ENCODE measurements at regions not wholly inside any gene's neighbourhood (a gene's known extent, or its start where the extent isn't known, plus 50 kb on each side); places are given as distances from the start of the nearest gene placed in this dataset.

- no peaks in the 10 kb centered on the region for H3K36me3 ChIP-seq (ENCODE audit: insufficient read depth, low read length)
- no peak overlapping the region for H3K9ac ChIP-seq (ENCODE audit: insufficient read length)
- no peaks in the 10 kb centered on the region for H3K9me3 ChIP-seq (ENCODE audit: low read depth, low read length)
- H3K27ac ChIP-seq, result no peak overlapping the region
- H3K4me3 ChIP-seq, result no peak overlapping the region
- TF ChIP-seq POLR2AphosphoS5 (IDR thresholded peaks at IDR 0.05; ENCODE audit: borderline replicate concordance, low read depth, low read length), result no peak
- no peak for TF ChIP-seq FOXP2 (optimal IDR thresholded peaks at IDR 0.05; ENCODE audit: control extremely low read depth, extremely low read length, insufficient read depth)
- TF ChIP-seq EZH2 (IDR thresholded peaks at IDR 0.05), result no peak
- DNase-seq (ENCODE audit: low read depth, low spot score), result no peak
Observed at GRCh38 chr10:111890046-111890445, 293.5 kb downstream of the GPAM start.

GRCh38 chr10:111916011-111916410, 267.6 kb downstream of the GPAM start:
- TF ChIP-seq EZH2 (IDR thresholded peaks at IDR 0.05) (no peak), POLR2AphosphoS5 (IDR thresholded peaks at IDR 0.05; ENCODE audit: borderline replicate concordance, low read depth, low read length) (no peak), FOXP2 (optimal IDR thresholded peaks at IDR 0.05; ENCODE audit: control extremely low read depth, extremely low read length, insufficient read depth) (no peak)
- H3K4me3 ChIP-seq, result no peak overlapping the region
- DNase-seq (ENCODE audit: low read depth, low spot score), result no peak
- H3K27ac ChIP-seq, result no peak overlapping the region
- H3K9ac ChIP-seq (ENCODE audit: insufficient read length), result no peak overlapping the region
- no peaks in the 10 kb centered on the region for H3K36me3 ChIP-seq (ENCODE audit: insufficient read depth, low read length)
- H3K9me3 ChIP-seq (ENCODE audit: low read depth, low read length), result no peaks in the 10 kb centered on the region

GRCh38 chr10:111921821-111922220, 261.7 kb downstream of the GPAM start:
- Histone ChIP-seq H3K9ac (ENCODE audit: insufficient read length) (no peak overlapping the region), H3K27ac (no peak overlapping the region), H3K9me3 (ENCODE audit: low read depth, low read length) (no peaks in the 10 kb centered on the region), H3K36me3 (ENCODE audit: insufficient read depth, low read length) (no peaks in the 10 kb centered on the region), H3K4me3 (no peak overlapping the region)
- no peak for TF ChIP-seq FOXP2 (optimal IDR thresholded peaks at IDR 0.05; ENCODE audit: control extremely low read depth, extremely low read length, insufficient read depth)
- TF ChIP-seq EZH2 (IDR thresholded peaks at IDR 0.05), result no peak
- TF ChIP-seq POLR2AphosphoS5 (IDR thresholded peaks at IDR 0.05; ENCODE audit: borderline replicate concordance, low read depth, low read length), result no peak
- DNase-seq (ENCODE audit: low read depth, low spot score), result no peak

- TF ChIP-seq POLR2AphosphoS5 (IDR thresholded peaks at IDR 0.05; ENCODE audit: borderline replicate concordance, low read depth, low read length), result no peak
- no peak for TF ChIP-seq EZH2 (IDR thresholded peaks at IDR 0.05)
- TF ChIP-seq FOXP2 (optimal IDR thresholded peaks at IDR 0.05; ENCODE audit: control extremely low read depth, extremely low read length, insufficient read depth), result no peak
Observed at GRCh38 chr10:111923032-111923431, 260.5 kb downstream of the GPAM start.

GRCh38 chr10:111926286-111926685, 257.3 kb downstream of the GPAM start:
- H3K4me3 ChIP-seq, result no peak overlapping the region
- H3K36me3 ChIP-seq (ENCODE audit: insufficient read depth, low read length), result no peaks in the 10 kb centered on the region
- no peak overlapping the region for H3K9ac ChIP-seq (ENCODE audit: insufficient read length)
- TF ChIP-seq FOXP2 (optimal IDR thresholded peaks at IDR 0.05; ENCODE audit: control extremely low read depth, extremely low read length, insufficient read depth) (no peak), POLR2AphosphoS5 (IDR thresholded peaks at IDR 0.05; ENCODE audit: borderline replicate concordance, low read depth, low read length) (no peak), EZH2 (IDR thresholded peaks at IDR 0.05) (no peak)
- H3K9me3 ChIP-seq (ENCODE audit: low read depth, low read length), result no peaks in the 10 kb centered on the region
- no peak overlapping the region for H3K27ac ChIP-seq
- DNase-seq (ENCODE audit: low read depth, low spot score), result no peak

More at GRCh38 chr10:111923032-111923431, 260.5 kb downstream of the GPAM start:
- Histone ChIP-seq H3K4me3 (no peak overlapping the region), H3K9me3 (ENCODE audit: low read depth, low read length) (no peaks in the 10 kb centered on the region), H3K27ac (no peak overlapping the region), H3K36me3 (ENCODE audit: insufficient read depth, low read length) (no peaks in the 10 kb centered on the region), H3K9ac (ENCODE audit: insufficient read length) (no peak overlapping the region)
- no peak for DNase-seq (ENCODE audit: low read depth, low spot score)

- H3K9me3 ChIP-seq (ENCODE audit: low read depth, low read length), result no peaks in the 10 kb centered on the region
- H3K36me3 ChIP-seq (ENCODE audit: insufficient read depth, low read length), result no peaks in the 10 kb centered on the region
- no peak overlapping the region for H3K4me3 ChIP-seq
- TF ChIP-seq POLR2AphosphoS5 (IDR thresholded peaks at IDR 0.05; ENCODE audit: borderline replicate concordance, low read depth, low read length), result no peak
- TF ChIP-seq FOXP2 (optimal IDR thresholded peaks at IDR 0.05; ENCODE audit: control extremely low read depth, extremely low read length, insufficient read depth), result no peak
- no peak for TF ChIP-seq EZH2 (IDR thresholded peaks at IDR 0.05)
- DNase-seq (ENCODE audit: low read depth, low spot score), result no peak
- H3K27ac ChIP-seq, result no peak overlapping the region
- H3K9ac ChIP-seq (ENCODE audit: insufficient read length), result no peak overlapping the region
Observed at GRCh38 chr10:111933937-111934336, 249.6 kb downstream of the GPAM start.

GRCh38 chr10:111934931-111935330, 248.6 kb downstream of the GPAM start:
- no peaks in the 10 kb centered on the region for H3K9me3 ChIP-seq (ENCODE audit: low read depth, low read length)
- DNase-seq (ENCODE audit: low read depth, low spot score), result no peak
- no peaks in the 10 kb centered on the region for H3K36me3 ChIP-seq (ENCODE audit: insufficient read depth, low read length)
- no peak overlapping the region for H3K9ac ChIP-seq (ENCODE audit: insufficient read length)
- no peak overlapping the region for H3K4me3 ChIP-seq
- H3K27ac ChIP-seq, result no peak overlapping the region
- TF ChIP-seq POLR2AphosphoS5 (IDR thresholded peaks at IDR 0.05; ENCODE audit: borderline replicate concordance, low read depth, low read length) (no peak), EZH2 (IDR thresholded peaks at IDR 0.05) (no peak), FOXP2 (optimal IDR thresholded peaks at IDR 0.05; ENCODE audit: control extremely low read depth, extremely low read length, insufficient read depth) (no peak)

GRCh38 chr10:111936143-111936542, 247.4 kb downstream of the GPAM start:
- no peak overlapping the region for H3K4me3 ChIP-seq
- no peak for DNase-seq (ENCODE audit: low read depth, low spot score)
- no peaks in the 10 kb centered on the region for H3K36me3 ChIP-seq (ENCODE audit: insufficient read depth, low read length)
- H3K9me3 ChIP-seq (ENCODE audit: low read depth, low read length), result no peaks in the 10 kb centered on the region
- H3K9ac ChIP-seq (ENCODE audit: insufficient read length), result no peak overlapping the region
- TF ChIP-seq EZH2 (IDR thresholded peaks at IDR 0.05) (no peak), FOXP2 (optimal IDR thresholded peaks at IDR 0.05; ENCODE audit: control extremely low read depth, extremely low read length, insufficient read depth) (no peak), POLR2AphosphoS5 (IDR thresholded peaks at IDR 0.05; ENCODE audit: borderline replicate concordance, low read depth, low read length) (no peak)
- H3K27ac ChIP-seq, result no peak overlapping the region

- H3K36me3 ChIP-seq (ENCODE audit: insufficient read depth, low read length), result no peaks in the 10 kb centered on the region
- H3K9ac ChIP-seq (ENCODE audit: insufficient read length), result no peak overlapping the region
- TF ChIP-seq EZH2 (IDR thresholded peaks at IDR 0.05), result no peak
- TF ChIP-seq POLR2AphosphoS5 (IDR thresholded peaks at IDR 0.05; ENCODE audit: borderline replicate concordance, low read depth, low read length), result no peak
- no peak overlapping the region for H3K27ac ChIP-seq
- DNase-seq (ENCODE audit: low read depth, low spot score), result no peak
- H3K9me3 ChIP-seq (ENCODE audit: low read depth, low read length), result no peaks in the 10 kb centered on the region
- no peak overlapping the region for H3K4me3 ChIP-seq
Observed at GRCh38 chr10:111944331-111944730, 239.2 kb downstream of the GPAM start.
